Inferior parietal cortex (tissue), 1 donor: ENCODE measurements at regions not wholly inside any gene's neighbourhood (a gene's known extent, or its start where the extent isn't known, plus 50 kb on each side); places are given as distances from the start of the nearest gene placed in this dataset.

Experiments
- DNase-seq: peaks from one replicate; pipeline ENCODE4 v3.0.0-alpha.2; 2016; ENCODE audit errors: extremely low spot score

- no peak for DNase-seq
Observed at GRCh38 chr11:112810951-112811350, 150.3 kb upstream of the NCAM1 start.

GRCh38 chr11:112811783-112812182 lies 149.4 kb upstream of the NCAM1 start:
- DNase-seq, result no peak

GRCh38 chr11:112812729-112813128 lies 148.5 kb upstream of the NCAM1 start:
- no peak for DNase-seq

GRCh38 chr11:112814168-112814567 lies 147.1 kb upstream of the NCAM1 start:
- no peak for DNase-seq

GRCh38 chr11:112817376-112817775 lies 143.8 kb upstream of the NCAM1 start:
- no peak for DNase-seq

GRCh38 chr11:112822478-112823274 lies 138.5 kb upstream of the NCAM1 start:
- no peak for DNase-seq

- no peak for DNase-seq
Observed at GRCh38 chr11:112826026-112826425, 135.2 kb upstream of the NCAM1 start.

- DNase-seq, result no peak
Observed at GRCh38 chr11:112826788-112827187, 134.4 kb upstream of the NCAM1 start.

- no peak for DNase-seq
Observed at GRCh38 chr11:112828421-112828820, 132.8 kb upstream of the NCAM1 start.

GRCh38 chr11:112829971-112830654 lies 131.1 kb upstream of the NCAM1 start:
- no peak for DNase-seq

- no peak for DNase-seq
Observed at GRCh38 chr11:112831041-112831440, 130.2 kb upstream of the NCAM1 start.

GRCh38 chr11:112831969-112832766 lies 129.1 kb upstream of the NCAM1 start:
- DNase-seq, result no peak

GRCh38 chr11:112834277-112834755 lies 126.9 kb upstream of the NCAM1 start:
- peak; percentile 70 for DNase-seq

GRCh38 chr11:112835591-112836255 lies 125.5 kb upstream of the NCAM1 start:
- no peak for DNase-seq

GRCh38 chr11:112836256-112836602 lies 125.0 kb upstream of the NCAM1 start:
- DNase-seq, result no peak

- DNase-seq, result peak; percentile 67
Observed at GRCh38 chr11:112837162-112837826, 123.9 kb upstream of the NCAM1 start.

GRCh38 chr11:112839051-112839450 lies 122.2 kb upstream of the NCAM1 start:
- DNase-seq, result no peak

GRCh38 chr11:112841729-112842128 lies 119.5 kb upstream of the NCAM1 start:
- DNase-seq, result no peak

- DNase-seq, result no peak
Observed at GRCh38 chr11:112842151-112842550, 119.1 kb upstream of the NCAM1 start.

- DNase-seq, result peak; percentile 85
Observed at GRCh38 chr11:112844517-112844916, 116.7 kb upstream of the NCAM1 start.

- no peak for DNase-seq
Observed at GRCh38 chr11:112847568-112847967, 113.7 kb upstream of the NCAM1 start.
